ENCODE measurements at regions not wholly inside any gene's neighbourhood (a gene's known extent, or its start where the extent isn't known, plus 50 kb on each side); places are given as distances from the start of the nearest gene placed in this dataset.
A peak's percentile ranks its signal among the peaks of the same experiment; 100 is the strongest.

- TF ChIP-seq NRF1 (IDR thresholded peaks at IDR 0.05; ENCODE audit: low read depth, low read length) (no peak), POLR2AphosphoS5 (IDR thresholded peaks at IDR 0.05; ENCODE audit: low read depth, low read length) (no peak), YY1 (IDR thresholded peaks at IDR 0.05; ENCODE audit: low read depth) (no peak), RFX5 (IDR thresholded peaks at IDR 0.05; ENCODE audit: low read length) (no peak), JUND (IDR thresholded peaks at IDR 0.05) (no peak), FOSL2 (IDR thresholded peaks at IDR 0.05; ENCODE audit: borderline replicate concordance, low read depth) (no peak), NFIC (IDR thresholded peaks at IDR 0.05; ENCODE audit: borderline replicate concordance) (no peak), GATA2 (CRISPR knock-in tag; IDR thresholded peaks at IDR 0.05) (peak; percentile 95), CTCF (IDR thresholded peaks at IDR 0.05) (no peak)
Observed at GRCh38 chr20:51159303-51159702, 136.4 kb upstream of the KCNG1 start (continued).

GRCh38 chr20:51158226-51158625 is 135.3 kb upstream of the KCNG1 start:
- Histone ChIP-seq H2AFZ (ENCODE audit: low read depth) (no peak overlapping the region), H3K9ac (no peak overlapping the region), H3K4me3 (ENCODE audit: low read depth in 2 of 2, low read length in 1 of 2) (no peak overlapping the region), H3K4me2 (no peak overlapping the region), H3K4me1 (ENCODE audit: control insufficient read depth in 1 of 2, insufficient read depth in 2 of 2, low read depth in 1 of 2, low read length in 1 of 2) (peaks cover 0 to 47% of the 10 kb centered on the region in 2 experiments; a peak in 2 of 4 replicates), H3K36me3 (replicated peaks in 1 of 2; ENCODE audit: control insufficient read depth in 1 of 2, insufficient read depth in 2 of 2, low read length in 1 of 2) (no peaks in the 10 kb centered on the region), H3K27ac (ENCODE audit: low read depth in 2 of 2, low read length in 1 of 2) (peak overlapping the region in 1 of 2 experiments; percentile 99; a peak in 2 of 4 replicates), H3K9me2 (no peaks in the 10 kb centered on the region), H3F3A (replicated peaks; ENCODE audit: insufficient read depth) (no peaks in the 10 kb centered on the region), H3K79me2 (ENCODE audit: insufficient read depth) (no peaks in the 10 kb centered on the region), H3K27me3 (ENCODE audit: insufficient read depth) (peaks cover 44% of the 10 kb centered on the region), H3K9me3 (no peaks in the 10 kb centered on the region), H4K20me1 (ENCODE audit: insufficient read depth) (no peaks in the 10 kb centered on the region)
- ChIA-PET POLR2A (interaction anchor here (3.0 kb wide), 1 partner anchor 28 kb away, joined by 42 read pairs; no protein-coding TSS in a partner anchor), CTCF (interaction anchor here (1.0 to 3.9 kb wide), 4 partner anchors 29 to 148 kb away, joined by 3 to 16 read pairs (median 10); no protein-coding TSS in a partner anchor)
- WGBS (ENCODE audit: low lambda C conversion rate), result 88% methylated on average over 7 of the region's 7 CpGs
- DNase-seq, result no peak
- TF ChIP-seq SMC3 (IDR thresholded peaks at IDR 0.05; ENCODE audit: low read depth, low read length), result no peak
- no peak for TF ChIP-seq FOSL2 (IDR thresholded peaks at IDR 0.05; ENCODE audit: borderline replicate concordance, low read depth)
- TF ChIP-seq MAX (IDR thresholded peaks at IDR 0.05; ENCODE audit: low read depth), result no peak
- no peak for TF ChIP-seq ZBTB33 (IDR thresholded peaks at IDR 0.05; ENCODE audit: borderline replicate concordance, low read depth)
- no peak for TF ChIP-seq USF2 (IDR thresholded peaks at IDR 0.05; ENCODE audit: borderline replicate concordance, low read depth, low read length)
- no peak for TF ChIP-seq EZH2phosphoT487 (IDR thresholded peaks at IDR 0.05; ENCODE audit: borderline replicate concordance, low read depth)
- no peak for TF ChIP-seq CTCF (IDR thresholded peaks at IDR 0.05)
- TF ChIP-seq FOXJ3 (CRISPR knock-in tag; IDR thresholded peaks at IDR 0.05), result no peak
- no peak for TF ChIP-seq SIN3A (IDR thresholded peaks at IDR 0.05; ENCODE audit: borderline replicate concordance, low read depth, low read length)
- TF ChIP-seq PBX3 (IDR thresholded peaks at IDR 0.05), result no peak
- no peak for TF ChIP-seq FOXM1 (IDR thresholded peaks at IDR 0.05; ENCODE audit: low read depth)
- TF ChIP-seq IRF3 (IDR thresholded peaks at IDR 0.05; ENCODE audit: low read depth, low read length), result no peak
- TF ChIP-seq NRF1 (IDR thresholded peaks at IDR 0.05; ENCODE audit: low read depth, low read length), result no peak
- no peak for TF ChIP-seq TAF1 (IDR thresholded peaks at IDR 0.05; ENCODE audit: borderline replicate concordance, low read depth, low read length)
- TF ChIP-seq RAD21 (IDR thresholded peaks at IDR 0.05; ENCODE audit: low read length), result no peak

Data from SK-N-SH (cell line).